ENCODE measurements at regions not wholly inside any gene's neighbourhood (a gene's known extent, or its start where the extent isn't known, plus 50 kb on each side); places are given as distances from the start of the nearest gene placed in this dataset.

GRCh38 chr11:93935826-93936225, 85.3 kb upstream of the HEPHL1 start:
- H3K27ac ChIP-seq (ENCODE audit: insufficient read depth, low read length) = no peak overlapping the region
- DNase-seq (ENCODE audit: low read depth in 2 of 2) = no peak
- H3K9me3 ChIP-seq (ENCODE audit: control insufficient read depth, insufficient read depth, low read depth, low read length) = no peaks in the 10 kb centered on the region
- H3K9ac ChIP-seq (ENCODE audit: insufficient read depth, low read length) = no peak overlapping the region
- TF ChIP-seq EZH2 (IDR thresholded peaks at IDR 0.05; ENCODE audit: low read length, missing control alignments) (no peak), CTCF (conservative IDR thresholded peaks at IDR 0.05 in 1 of 2, IDR thresholded peaks at IDR 0.05 in 1 of 2; ENCODE audit: low read depth in 1 of 2, low read length in 2 of 2) (no peak)
- H3K36me3 ChIP-seq (ENCODE audit: control insufficient read depth, insufficient read depth, low read length) = no peaks in the 10 kb centered on the region
- H2AFZ ChIP-seq (ENCODE audit: low read length) = no peak overlapping the region
- H3K4me1 ChIP-seq (ENCODE audit: control insufficient read depth, extremely low read depth, insufficient read depth, low read length) = no peaks in the 10 kb centered on the region
- H3K4me2 ChIP-seq (ENCODE audit: extremely low read depth, insufficient read depth, low read length) = no peak overlapping the region
- no peaks in the 10 kb centered on the region for H3K27me3 ChIP-seq (ENCODE audit: control insufficient read depth, insufficient read depth, low read length)
- H3K4me3 ChIP-seq (replicated peaks in 1 of 4; ENCODE audit: control extremely low read depth in 1 of 4, insufficient read depth in 1 of 4, low read depth in 3 of 4, low read length in 4 of 4) = no peak overlapping the region
- no peaks in the 10 kb centered on the region for H3K79me2 ChIP-seq (ENCODE audit: control insufficient read depth, insufficient read depth, low read length)
- no peaks in the 10 kb centered on the region for H4K20me1 ChIP-seq (ENCODE audit: control insufficient read depth, extremely low read depth, insufficient read depth, low read length)

GRCh38 chr11:93936460-93936859, 84.7 kb upstream of the HEPHL1 start:
- H3K4me1 ChIP-seq (ENCODE audit: control insufficient read depth, extremely low read depth, insufficient read depth, low read length) = no peaks in the 10 kb centered on the region
- H3K9me3 ChIP-seq (ENCODE audit: control insufficient read depth, insufficient read depth, low read depth, low read length) = no peaks in the 10 kb centered on the region
- H3K27ac ChIP-seq (ENCODE audit: insufficient read depth, low read length) = no peak overlapping the region
- H2AFZ ChIP-seq (ENCODE audit: low read length) = no peak overlapping the region
- H3K36me3 ChIP-seq (ENCODE audit: control insufficient read depth, insufficient read depth, low read length) = no peaks in the 10 kb centered on the region
- TF ChIP-seq CTCF (conservative IDR thresholded peaks at IDR 0.05 in 1 of 2, IDR thresholded peaks at IDR 0.05 in 1 of 2; ENCODE audit: low read depth in 1 of 2, low read length in 2 of 2) = no peak
- TF ChIP-seq EZH2 (IDR thresholded peaks at IDR 0.05; ENCODE audit: low read length, missing control alignments) = no peak
- DNase-seq (ENCODE audit: low read depth in 2 of 2) = no peak
- H3K27me3 ChIP-seq (ENCODE audit: control insufficient read depth, insufficient read depth, low read length) = no peaks in the 10 kb centered on the region
- no peak overlapping the region for H3K4me3 ChIP-seq (replicated peaks in 1 of 4; ENCODE audit: control extremely low read depth in 1 of 4, insufficient read depth in 1 of 4, low read depth in 3 of 4, low read length in 4 of 4)
- H3K79me2 ChIP-seq (ENCODE audit: control insufficient read depth, insufficient read depth, low read length) = no peaks in the 10 kb centered on the region
- H3K4me2 ChIP-seq (ENCODE audit: extremely low read depth, insufficient read depth, low read length) = no peak overlapping the region
- no peak overlapping the region for H3K9ac ChIP-seq (ENCODE audit: insufficient read depth, low read length)
- no peaks in the 10 kb centered on the region for H4K20me1 ChIP-seq (ENCODE audit: control insufficient read depth, extremely low read depth, insufficient read depth, low read length)

GRCh38 chr11:93939084-93939760, 81.9 kb upstream of the HEPHL1 start:
- TF ChIP-seq EZH2 (IDR thresholded peaks at IDR 0.05; ENCODE audit: low read length, missing control alignments) = no peak
- no peak for TF ChIP-seq CTCF (conservative IDR thresholded peaks at IDR 0.05 in 1 of 2, IDR thresholded peaks at IDR 0.05 in 1 of 2; ENCODE audit: low read depth in 1 of 2, low read length in 2 of 2)
- H3K36me3 ChIP-seq (ENCODE audit: control insufficient read depth, insufficient read depth, low read length) = no peaks in the 10 kb centered on the region
- H3K9me3 ChIP-seq (ENCODE audit: control insufficient read depth, insufficient read depth, low read depth, low read length) = no peaks in the 10 kb centered on the region
- H3K4me1 ChIP-seq (ENCODE audit: control insufficient read depth, extremely low read depth, insufficient read depth, low read length) = no peaks in the 10 kb centered on the region
- H3K4me3 ChIP-seq (replicated peaks in 1 of 4; ENCODE audit: control extremely low read depth in 1 of 4, insufficient read depth in 1 of 4, low read depth in 3 of 4, low read length in 4 of 4) = no peak overlapping the region
- H3K27me3 ChIP-seq (ENCODE audit: control insufficient read depth, insufficient read depth, low read length) = no peaks in the 10 kb centered on the region
- H3K9ac ChIP-seq (ENCODE audit: insufficient read depth, low read length) = no peak overlapping the region
- DNase-seq (ENCODE audit: low read depth in 2 of 2) = peak in 1 of 2 donors; percentile 61
- no peaks in the 10 kb centered on the region for H3K79me2 ChIP-seq (ENCODE audit: control insufficient read depth, insufficient read depth, low read length)
- no peak overlapping the region for H3K4me2 ChIP-seq (ENCODE audit: extremely low read depth, insufficient read depth, low read length)
- no peak overlapping the region for H2AFZ ChIP-seq (ENCODE audit: low read length)
- no peaks in the 10 kb centered on the region for H4K20me1 ChIP-seq (ENCODE audit: control insufficient read depth, extremely low read depth, insufficient read depth, low read length)
- no peak overlapping the region for H3K27ac ChIP-seq (ENCODE audit: insufficient read depth, low read length)

Measured in fibroblast of lung (primary cell).